Activated naive CD4-positive, alpha-beta T cell treated with anti-CD3 and anti-CD28 coated beads, Interleukin-2, amount 50 U/mL, for 72 hours (primary cell): ENCODE measurements at regions not wholly inside any gene's neighbourhood (a gene's known extent, or its start where the extent isn't known, plus 50 kb on each side); places are given as distances from the start of the nearest gene placed in this dataset.
"Not testable (repeated sequence)": the region's sequence is repeated elsewhere in the genome, so short reads cannot be mapped to it uniquely, and the experiment has no call there.

Experiments used
- ATAC-seq, 2 donors: fragments of 150-1000 bp; cut with Tn5 transposase; 2 replicates each; pipeline ENCODE4 v1.10.0; 2021; ENCODE audit warnings: mild to moderate bottlenecking in 2 of 2, moderate library complexity in 2 of 2
- DNase-seq, 2 donors: peaks; one replicate each; pipeline ENCODE4 v3.0.0; 2021 to 2022; ENCODE audit warnings: low spot score in 2 of 2
- H3K27ac Mint-ChIP-seq, 2 donors: one replicate each; pipeline ENCODE4 v1.8.0; 2022; ENCODE audit warnings: mild to moderate bottlenecking in 2 of 2, mixed read lengths in 2 of 2
- H3K36me3 Mint-ChIP-seq, 2 donors: one replicate each; pipeline ENCODE4 v1.8.0; 2022; ENCODE audit warnings: mixed read lengths in 2 of 2
- H3K9me3 Mint-ChIP-seq, 2 donors: one replicate each; pipeline ENCODE4 v1.8.0; 2022; ENCODE audit warnings: mixed read lengths in 2 of 2

- ATAC-seq: peak in 1 of 2 donors; percentile 32
- no peak overlapping the region for H3K27ac Mint-ChIP-seq
Observed at GRCh38 chr1:90834354-90834885, 117.3 kb upstream of the BARHL2 start.

DNA sequence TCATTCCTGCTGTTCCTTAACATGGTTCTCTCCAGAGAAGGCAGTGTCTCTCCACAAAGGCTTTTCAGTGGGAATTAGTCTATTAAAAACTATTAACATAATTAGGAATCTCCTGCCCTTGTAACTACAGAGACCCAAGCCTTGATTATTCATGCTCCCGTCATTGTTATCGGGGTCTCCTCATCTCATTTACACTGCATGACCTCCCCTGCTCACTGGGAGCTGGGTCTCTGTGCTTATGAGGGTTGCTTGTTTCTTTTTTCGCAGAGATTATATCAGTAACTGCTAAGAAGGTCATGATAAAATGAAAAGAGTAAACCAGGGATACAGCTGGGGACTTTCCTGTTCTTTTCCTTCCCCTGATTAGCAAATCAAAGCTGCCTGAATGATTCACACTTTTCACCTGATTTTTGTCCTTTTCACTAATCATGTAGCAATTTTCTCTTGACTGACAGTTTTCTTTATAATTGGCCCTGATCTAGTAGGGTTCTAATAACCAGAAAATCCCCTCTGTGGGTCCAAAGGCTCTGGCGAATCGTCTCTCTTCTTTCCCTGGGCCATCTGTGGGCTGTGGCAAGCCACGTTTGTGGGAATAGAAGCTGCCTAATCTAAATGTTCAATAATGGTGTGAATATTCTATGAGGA, 116.5 kb upstream of the BARHL2 start:
- ATAC-seq (no peak), DNase-seq (no peak)
- no peak overlapping the region for H3K27ac Mint-ChIP-seq
- H3K36me3 Mint-ChIP-seq: peaks cover 12 to 30% of the 10 kb centered on the region in 2 donors
- no peaks in the 10 kb centered on the region for H3K9me3 Mint-ChIP-seq

More at GRCh38 chr1:90834354-90834885, 117.3 kb upstream of the BARHL2 start:
- Mint-ChIP-seq H3K9me3 (no peaks in the 10 kb centered on the region), H3K36me3 (peaks cover 12 to 30% of the 10 kb centered on the region in 2 donors)
- no peak for DNase-seq

DNA sequence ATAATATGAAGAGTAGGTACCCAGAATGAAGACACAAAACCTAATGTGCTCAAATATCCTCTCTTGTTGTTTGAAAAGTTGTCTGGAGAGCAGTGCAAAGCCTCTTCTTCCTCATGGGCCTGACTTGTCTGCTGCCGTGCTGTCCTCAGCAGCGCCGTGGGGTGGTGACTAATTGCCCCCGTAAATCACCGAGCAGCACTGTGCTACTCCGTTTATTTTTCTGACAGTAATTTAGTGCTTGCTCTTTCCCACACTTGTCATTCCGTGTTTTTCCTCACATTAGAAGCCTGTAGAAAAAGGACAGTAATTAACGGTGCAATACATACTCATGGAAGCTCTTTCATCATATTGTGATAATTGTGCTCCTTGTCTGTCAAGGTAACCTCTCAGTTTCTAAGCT, 114.8 kb upstream of the BARHL2 start:
- ATAC-seq (no peak), DNase-seq (no peak)
- peaks cover 11 to 29% of the 10 kb centered on the region in 2 donors for H3K36me3 Mint-ChIP-seq
- no peaks in the 10 kb centered on the region for H3K9me3 Mint-ChIP-seq
- H3K27ac Mint-ChIP-seq: no peak overlapping the region

- Mint-ChIP-seq H3K27ac (no peak overlapping the region), H3K36me3 (no peaks in the 10 kb centered on the region), H3K9me3 (no peaks in the 10 kb centered on the region)
- DNase-seq (no peak), ATAC-seq (no peak)
Observed at GRCh38 chr1:90826834-90827233, 109.7 kb upstream of the BARHL2 start.

DNA sequence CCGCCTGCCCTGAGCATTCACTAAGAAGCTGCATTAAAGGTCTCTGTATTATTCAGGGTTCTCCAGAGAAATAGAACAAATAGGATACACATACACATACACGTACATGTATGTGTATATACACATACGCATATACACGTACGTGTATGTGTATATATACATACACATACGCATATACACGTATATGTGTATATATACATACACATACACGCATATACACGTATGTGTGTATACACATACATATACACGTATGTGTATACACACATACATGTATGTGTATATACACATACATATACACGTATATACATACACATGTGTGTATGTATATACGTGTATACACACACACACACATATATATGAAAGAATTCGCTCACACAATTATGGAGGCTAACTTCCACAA, 108.9 kb upstream of the BARHL2 start:
- Mint-ChIP-seq H3K36me3 (no peaks in the 10 kb centered on the region), H3K27ac (no peak overlapping the region), H3K9me3 (no peaks in the 10 kb centered on the region)
- DNase-seq: no peak
- no peak for ATAC-seq

GRCh38 chr1:90824551-90824950, 107.4 kb upstream of the BARHL2 start:
- no peaks in the 10 kb centered on the region for H3K9me3 Mint-ChIP-seq
- no peak for DNase-seq
- no peak for ATAC-seq

GRCh38 chr1:90823686-90824085, 106.6 kb upstream of the BARHL2 start:
- ATAC-seq (no peak), DNase-seq (no peak)
- no peaks in the 10 kb centered on the region for H3K9me3 Mint-ChIP-seq
- H3K27ac Mint-ChIP-seq: no peak overlapping the region
- H3K36me3 Mint-ChIP-seq: no peaks in the 10 kb centered on the region

More at GRCh38 chr1:90824551-90824950, 107.4 kb upstream of the BARHL2 start:
- H3K27ac Mint-ChIP-seq: no peak overlapping the region
- H3K36me3 Mint-ChIP-seq: no peaks in the 10 kb centered on the region

GRCh38 chr1:90821788-90822359, 104.8 kb upstream of the BARHL2 start:
- H3K27ac Mint-ChIP-seq: no peak overlapping the region
- H3K9me3 Mint-ChIP-seq: no peaks in the 10 kb centered on the region
- ATAC-seq (no peak), DNase-seq (no peak)
- H3K36me3 Mint-ChIP-seq: no peaks in the 10 kb centered on the region

GRCh38 chr1:90821152-90821787, 104.2 kb upstream of the BARHL2 start:
- Mint-ChIP-seq H3K27ac (no peak overlapping the region), H3K9me3 (no peaks in the 10 kb centered on the region), H3K36me3 (no peaks in the 10 kb centered on the region)
- no peak for DNase-seq
- ATAC-seq: no peak

DNA sequence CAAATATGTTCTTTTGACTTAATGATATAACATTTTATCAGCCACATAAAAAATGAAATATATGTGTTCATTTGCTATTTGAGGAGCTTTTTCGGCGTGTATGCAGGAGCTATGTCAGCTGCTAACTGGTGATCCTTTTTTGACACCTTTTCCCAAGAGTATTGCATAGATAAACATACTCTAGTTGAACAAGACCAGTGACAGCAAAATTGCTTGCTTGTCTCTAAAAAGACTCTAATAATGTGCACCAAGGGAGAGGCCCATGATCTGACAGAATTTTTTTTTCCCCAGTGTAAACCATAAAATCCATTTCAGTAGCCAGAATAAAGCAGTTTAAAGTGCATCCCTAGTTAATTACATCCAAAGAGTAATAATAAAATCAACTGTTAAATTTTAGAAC, 103.6 kb upstream of the BARHL2 start:
- Mint-ChIP-seq H3K9me3 (no peaks in the 10 kb centered on the region), H3K36me3 (no peaks in the 10 kb centered on the region), H3K27ac (no peak overlapping the region)
- DNase-seq (no peak), ATAC-seq (no peak)

DNA sequence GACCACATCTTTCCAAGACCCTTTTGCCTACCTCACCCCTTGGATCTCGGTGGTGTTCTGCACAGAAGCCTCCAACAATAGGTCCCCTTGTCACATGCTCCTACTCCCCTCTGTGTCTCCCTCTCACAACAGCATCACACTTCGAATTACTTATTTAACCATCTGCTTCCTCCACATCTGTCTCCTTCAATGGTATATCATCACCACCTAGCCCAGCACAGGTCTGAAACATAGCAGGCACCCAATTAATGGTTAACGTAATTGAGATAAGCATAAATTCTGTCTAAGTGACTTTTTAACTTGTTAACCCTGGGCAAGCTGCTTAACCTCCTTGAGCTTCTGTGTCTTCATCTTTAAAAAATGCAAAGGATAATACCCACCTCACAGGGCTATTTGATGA, 100.3 kb upstream of the BARHL2 start:
- ATAC-seq (no peak), DNase-seq (no peak)
- Mint-ChIP-seq H3K27ac (no peak overlapping the region), H3K9me3 (no peaks in the 10 kb centered on the region), H3K36me3 (no peaks in the 10 kb centered on the region)

DNA sequence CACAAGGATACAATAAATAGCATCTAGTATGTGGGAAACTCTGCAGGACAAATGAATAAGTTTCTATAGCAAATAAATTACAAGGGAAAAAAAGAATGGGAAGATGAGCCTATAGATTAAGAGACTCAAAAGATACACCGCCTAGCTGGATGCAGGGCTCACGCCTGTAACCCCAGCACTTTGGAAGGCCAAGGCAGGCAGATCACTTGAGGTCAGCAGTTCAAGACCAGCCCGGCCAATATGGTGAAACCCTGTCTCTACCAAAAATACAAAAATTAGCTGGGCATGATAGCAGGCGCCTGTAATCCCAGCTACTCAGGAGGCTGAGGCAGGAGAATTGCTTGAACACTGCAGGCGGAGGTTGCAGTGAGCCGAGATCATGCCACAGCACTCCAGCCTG, 95.1 kb upstream of the BARHL2 start:
- ATAC-seq, H3K9me3 Mint-ChIP-seq, H3K27ac Mint-ChIP-seq, H3K36me3 Mint-ChIP-seq, DNase-seq: not testable (repeated sequence)

GRCh38 chr1:90811444-90811950, 94.4 kb upstream of the BARHL2 start:
- not testable (repeated sequence) for DNase-seq, H3K27ac Mint-ChIP-seq, H3K9me3 Mint-ChIP-seq, ATAC-seq, H3K36me3 Mint-ChIP-seq

GRCh38 chr1:90810681-90811080, 93.6 kb upstream of the BARHL2 start:
- no peak overlapping the region for H3K27ac Mint-ChIP-seq

GRCh38 chr1:90809996-90810395, 92.9 kb upstream of the BARHL2 start:
- peaks cover 4 to 10% of the 10 kb centered on the region in 2 donors for H3K9me3 Mint-ChIP-seq
- ATAC-seq (no peak), DNase-seq (no peak)
- no peak overlapping the region for H3K27ac Mint-ChIP-seq
- peaks cover 0 to 5% of the 10 kb centered on the region in 2 donors for H3K36me3 Mint-ChIP-seq

More at GRCh38 chr1:90810681-90811080, 93.6 kb upstream of the BARHL2 start:
- H3K36me3 Mint-ChIP-seq: peaks cover 0 to 5% of the 10 kb centered on the region in 2 donors
- peaks cover 4 to 10% of the 10 kb centered on the region in 2 donors for H3K9me3 Mint-ChIP-seq
- ATAC-seq: no peak
- no peak for DNase-seq

DNA sequence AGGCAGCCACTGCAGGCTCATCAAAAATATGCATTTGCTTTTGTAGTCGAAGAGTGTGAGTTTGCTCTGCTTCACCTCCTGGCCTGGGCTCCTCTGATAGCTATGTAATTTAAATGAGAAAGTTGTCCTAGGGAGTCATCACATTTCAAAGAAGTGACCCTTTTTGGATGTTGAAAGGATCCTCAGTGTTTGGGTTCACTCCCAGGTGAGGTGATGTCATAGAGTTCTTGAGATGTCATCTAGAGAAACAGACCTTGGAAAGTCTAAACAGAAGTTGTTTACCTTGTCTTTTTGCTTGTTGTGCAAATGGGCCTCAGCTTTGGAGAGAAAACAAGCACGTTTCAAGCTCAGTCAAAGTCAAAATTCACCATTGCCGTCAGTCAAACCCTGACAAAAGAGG, 92.0 kb upstream of the BARHL2 start:
- DNase-seq (no peak), ATAC-seq (no peak)
- Mint-ChIP-seq H3K36me3 (peaks cover 0 to 5% of the 10 kb centered on the region in 2 donors), H3K9me3 (peaks cover 4 to 10% of the 10 kb centered on the region in 2 donors), H3K27ac (no peak overlapping the region)

- Mint-ChIP-seq H3K36me3 (peaks cover 0 to 5% of the 10 kb centered on the region in 2 donors), H3K27ac (no peak overlapping the region), H3K9me3 (peaks cover 4 to 10% of the 10 kb centered on the region in 2 donors)
- ATAC-seq (no peak), DNase-seq (no peak)
Observed at GRCh38 chr1:90807329-90807728, 90.2 kb upstream of the BARHL2 start.
